OCI-LY1 (cell line): ENCODE measurements at regions not wholly inside any gene's neighbourhood (a gene's known extent, or its start where the extent isn't known, plus 50 kb on each side); places are given as distances from the start of the nearest gene placed in this dataset.

Source experiments
- H2AFZ ChIP-seq: fragments of 200-600 bp; sonication (generic), shearing (Covaris generic); 2 replicates; pipeline ENCODE4 v1.6.0; 2014; ENCODE audit warnings: antibody characterized with exemption, mild to moderate bottlenecking, low read length
- H3F3A ChIP-seq: fragments of 200-600 bp; sonication (generic), shearing (Covaris generic); 2 replicates; pipeline ENCODE4 v1.6.0; 2014; ENCODE audit warnings: mild to moderate bottlenecking, antibody characterized with exemption, low read length, moderate library complexity; ENCODE audit not compliant: insufficient read depth
- H3K27ac ChIP-seq: fragments of 200-600 bp; sonication (generic); 2 replicates; pipeline ENCODE4 v1.5.1; 2014; ENCODE audit warnings: low read length, mixed run types, mild to moderate bottlenecking, low read depth; ENCODE audit not compliant: poor library complexity, severe bottlenecking
- H3K27me3 ChIP-seq: fragments of 200-600 bp; sonication (generic); 2 replicates; pipeline ENCODE4 v1.6.0; 2014; ENCODE audit warnings: antibody characterized with exemption, mild to moderate bottlenecking, low read length, moderate library complexity; ENCODE audit not compliant: insufficient read depth
- H3K36me3 ChIP-seq: fragments of 200-600 bp; sonication (generic); 2 replicates; pipeline ENCODE4 v1.6.1; 2014; ENCODE audit warnings: mild to moderate bottlenecking, antibody characterized with exemption, low read length, moderate library complexity, mixed read lengths; ENCODE audit not compliant: insufficient read depth
- H3K4me1 ChIP-seq: fragments of 200-600 bp; sonication (generic); 2 replicates; pipeline ENCODE4 v1.5.1; 2014; ENCODE audit warnings: mild to moderate bottlenecking, low read length, moderate library complexity; ENCODE audit not compliant: insufficient read depth, severe bottlenecking
- H3K4me2 ChIP-seq: fragments of 200-600 bp; sonication (generic), shearing (Covaris generic); 2 replicates; pipeline ENCODE4 v1.6.1; 2014; ENCODE audit warnings: low read length
- H3K4me3 ChIP-seq: fragments of 200-600 bp; sonication (generic); 2 replicates; pipeline ENCODE4 v1.5.1; 2014; ENCODE audit warnings: low read length, low read depth, mild to moderate bottlenecking, mixed read lengths; ENCODE audit not compliant: poor library complexity, severe bottlenecking
- H3K79me2 ChIP-seq: fragments of 200-600 bp; shearing (Covaris generic); 2 replicates; pipeline ENCODE4 v1.6.1; 2016; ENCODE audit warnings: mixed run types, low read length, mixed read lengths; ENCODE audit not compliant: insufficient read depth
- H3K9ac ChIP-seq: fragments of 200-600 bp; sonication (generic), shearing (Covaris generic); 2 replicates; pipeline ENCODE4 v1.6.1; 2014; ENCODE audit warnings: mild to moderate bottlenecking, low read length, mixed read lengths
- H3K9me2 ChIP-seq: fragments of 200-600 bp; sonication (generic), shearing (Covaris generic); 2 replicates; pipeline ENCODE4 v1.6.1; 2014; ENCODE audit warnings: low read depth, mild to moderate bottlenecking, low read length, mixed read lengths
- H3K9me3 ChIP-seq: fragments of 200-600 bp; shearing (Covaris generic); 2 replicates; pipeline ENCODE4 v1.6.1; 2014; ENCODE audit warnings: low read length, mixed read lengths
- H4K20me1 ChIP-seq: fragments of 200-600 bp; sonication (generic), shearing (Covaris generic); 2 replicates; pipeline ENCODE4 v1.6.0; 2016; ENCODE audit warnings: mild to moderate bottlenecking, low read length; ENCODE audit not compliant: insufficient read depth
- CTCF ChIP-seq: fragments of 200-600 bp; sonication (generic), shearing (Covaris generic); IDR thresholded peaks from 2 replicates; pipeline ENCODE4 v1.5.1; 2017; ENCODE audit warnings: mild to moderate bottlenecking, antibody characterized with exemption, low read length, moderate library complexity, mixed read lengths
- EZH2 ChIP-seq: fragments of 200-600 bp; sonication (generic), shearing (Covaris generic); IDR thresholded peaks from 2 replicates; pipeline ENCODE4 v1.8.0; 2017; ENCODE audit warnings: borderline replicate concordance, mixed run types, mild to moderate bottlenecking, antibody characterized with exemption, low read length, moderate library complexity, mixed read lengths

DNA sequence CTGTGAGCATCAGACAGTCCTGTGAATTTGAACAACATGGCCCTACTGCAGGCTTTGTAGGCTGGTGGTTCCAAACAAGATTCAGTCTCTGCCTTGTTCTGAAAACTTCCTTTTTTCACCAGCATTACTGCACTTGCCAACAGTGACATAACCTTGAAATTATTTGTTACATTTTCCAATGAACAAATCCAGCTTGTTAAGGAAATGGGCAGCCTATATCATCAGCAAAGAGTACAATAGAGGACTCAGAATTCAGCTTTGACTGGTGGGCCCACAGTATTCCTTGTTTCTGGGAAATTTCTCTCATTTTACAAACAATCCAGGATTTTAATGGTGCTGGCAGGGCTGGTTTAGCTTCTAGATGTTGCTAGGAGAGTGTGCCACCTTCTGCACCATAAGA is 703.7 kb upstream of the FZD8 start:
- H2AFZ ChIP-seq: no peak overlapping the region
- no peak overlapping the region for H3K27ac ChIP-seq
- TF ChIP-seq CTCF (no peak), EZH2 (no peak)

GRCh38 chr10:36345175-36345533 is 703.1 kb upstream of the FZD8 start:
- Histone ChIP-seq H3K36me3 (no peaks in the 10 kb centered on the region), H3K79me2 (no peaks in the 10 kb centered on the region), H3K9me3 (no peaks in the 10 kb centered on the region), H3K27me3 (no peaks in the 10 kb centered on the region), H3K9me2 (no peaks in the 10 kb centered on the region), H3K4me3 (no peak overlapping the region), H3K27ac (no peak overlapping the region), H3K9ac (no peak overlapping the region), H3F3A (no peaks in the 10 kb centered on the region), H2AFZ (no peak overlapping the region), H3K4me2 (no peak overlapping the region), H3K4me1 (no peaks in the 10 kb centered on the region), H4K20me1 (no peaks in the 10 kb centered on the region)
- TF ChIP-seq CTCF (no peak), EZH2 (no peak)

More for the DNA sequence above, 703.7 kb upstream of the FZD8 start:
- Histone ChIP-seq H3K4me1 (no peaks in the 10 kb centered on the region), H3K4me3 (no peak overlapping the region), H3K79me2 (no peaks in the 10 kb centered on the region), H4K20me1 (no peaks in the 10 kb centered on the region), H3K4me2 (no peak overlapping the region), H3K9me2 (no peaks in the 10 kb centered on the region), H3F3A (no peaks in the 10 kb centered on the region), H3K9ac (no peak overlapping the region), H3K9me3 (no peaks in the 10 kb centered on the region), H3K27me3 (no peaks in the 10 kb centered on the region), H3K36me3 (no peaks in the 10 kb centered on the region)

DNA sequence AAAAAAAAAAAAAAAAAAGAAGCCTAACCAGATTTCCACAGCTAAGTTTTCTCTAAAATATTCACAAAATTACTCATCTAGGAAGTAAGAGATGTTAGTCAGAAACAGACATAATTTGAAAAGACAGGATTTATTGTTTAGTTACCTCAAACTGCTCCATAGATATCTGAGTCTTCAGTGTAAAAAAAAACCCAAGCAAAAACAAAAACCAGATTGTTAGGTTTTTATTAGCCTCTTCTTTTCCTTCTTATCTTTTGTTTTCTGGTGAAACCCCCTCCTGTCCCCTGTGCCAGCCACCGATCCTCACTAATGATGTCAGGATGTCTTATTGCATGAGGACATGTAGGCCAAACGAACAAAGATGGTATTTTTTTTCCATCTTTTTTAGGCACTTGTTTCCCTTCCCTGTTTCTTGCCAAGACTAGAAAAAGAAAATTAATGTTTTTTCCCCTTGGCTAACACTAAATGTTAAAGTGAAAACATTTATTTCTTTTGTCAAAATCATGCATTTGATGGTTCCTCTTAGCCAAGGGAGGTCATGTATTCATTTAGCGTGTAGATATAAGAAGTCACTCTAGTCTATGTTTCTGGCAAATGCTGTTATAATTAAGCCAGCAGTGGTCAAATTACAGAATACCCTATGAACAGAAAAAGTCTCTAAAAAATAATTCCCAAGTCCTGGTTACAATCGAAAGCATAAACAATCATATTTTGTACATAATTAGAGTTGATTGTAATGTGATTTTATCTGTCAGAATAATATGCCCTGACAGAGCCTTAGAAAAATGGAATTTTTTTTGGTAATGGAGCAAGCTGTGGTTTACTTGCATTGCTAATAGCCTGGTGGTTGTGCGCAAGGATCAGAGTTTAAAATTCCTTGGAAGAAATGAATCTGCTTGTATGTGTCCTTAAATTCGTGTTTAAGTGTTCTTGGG is 702.4 kb upstream of the FZD8 start:
- H3K4me2 ChIP-seq: no peak overlapping the region
- H3K79me2 ChIP-seq: no peaks in the 10 kb centered on the region
- H3K9ac ChIP-seq: no peak overlapping the region
- no peaks in the 10 kb centered on the region for H3K27me3 ChIP-seq
- H3K36me3 ChIP-seq: no peaks in the 10 kb centered on the region
- H4K20me1 ChIP-seq: no peaks in the 10 kb centered on the region
- H3K27ac ChIP-seq: no peak overlapping the region
- no peaks in the 10 kb centered on the region for H3K9me3 ChIP-seq
- TF ChIP-seq CTCF (no peak), EZH2 (no peak)
- no peak overlapping the region for H2AFZ ChIP-seq
- no peaks in the 10 kb centered on the region for H3F3A ChIP-seq
- H3K9me2 ChIP-seq: no peaks in the 10 kb centered on the region
- H3K4me1 ChIP-seq: no peaks in the 10 kb centered on the region
- H3K4me3 ChIP-seq: no peak overlapping the region
